ENCODE measurements at regions not wholly inside any gene's neighbourhood (a gene's known extent, or its start where the extent isn't known, plus 50 kb on each side); places are given as distances from the start of the nearest gene placed in this dataset.

DNA sequence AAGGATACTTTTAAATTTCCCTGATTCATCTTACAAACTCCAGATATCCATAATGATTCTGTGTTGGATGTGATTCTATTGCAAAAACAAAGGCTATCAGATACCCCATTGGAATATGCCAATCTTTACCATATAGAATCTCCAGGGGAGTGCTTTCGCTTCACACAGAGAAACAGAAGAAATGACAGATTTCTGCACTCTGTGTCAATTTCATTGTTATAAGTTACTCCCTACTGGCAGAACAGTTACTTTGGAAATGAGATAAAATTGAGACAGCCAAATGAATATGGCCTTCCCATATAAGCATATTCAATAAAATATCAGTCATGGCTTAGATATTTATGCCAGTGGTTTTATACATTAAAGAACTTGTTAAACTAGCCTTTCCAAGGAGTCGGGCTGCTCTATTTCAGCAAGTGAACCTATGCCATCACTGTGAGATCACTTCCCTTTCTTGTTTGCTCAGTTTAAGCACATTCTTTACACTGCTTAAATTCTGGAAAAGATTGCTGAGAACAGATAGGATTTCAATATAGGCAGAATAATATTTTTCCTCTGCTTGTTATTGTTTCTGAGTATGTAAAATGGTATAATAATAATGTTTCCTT lies 127.5 kb upstream of the ANXA10 start:
- no peak overlapping the region for H3K4me3 ChIP-seq (ENCODE audit: low read depth, low read length)
- TF ChIP-seq, protein P1, sequence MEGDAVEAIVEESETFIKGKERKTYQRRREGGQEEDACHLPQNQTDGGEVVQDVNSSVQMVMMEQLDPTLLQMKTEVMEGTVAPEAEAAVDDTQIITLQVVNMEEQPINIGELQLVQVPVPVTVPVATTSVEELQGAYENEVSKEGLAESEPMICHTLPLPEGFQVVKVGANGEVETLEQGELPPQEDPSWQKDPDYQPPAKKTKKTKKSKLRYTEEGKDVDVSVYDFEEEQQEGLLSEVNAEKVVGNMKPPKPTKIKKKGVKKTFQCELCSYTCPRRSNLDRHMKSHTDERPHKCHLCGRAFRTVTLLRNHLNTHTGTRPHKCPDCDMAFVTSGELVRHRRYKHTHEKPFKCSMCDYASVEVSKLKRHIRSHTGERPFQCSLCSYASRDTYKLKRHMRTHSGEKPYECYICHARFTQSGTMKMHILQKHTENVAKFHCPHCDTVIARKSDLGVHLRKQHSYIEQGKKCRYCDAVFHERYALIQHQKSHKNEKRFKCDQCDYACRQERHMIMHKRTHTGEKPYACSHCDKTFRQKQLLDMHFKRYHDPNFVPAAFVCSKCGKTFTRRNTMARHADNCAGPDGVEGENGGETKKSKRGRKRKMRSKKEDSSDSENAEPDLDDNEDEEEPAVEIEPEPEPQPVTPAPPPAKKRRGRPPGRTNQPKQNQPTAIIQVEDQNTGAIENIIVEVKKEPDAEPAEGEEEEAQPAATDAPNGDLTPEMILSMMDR (IDR thresholded peaks at IDR 0.05; ENCODE audit: low read depth, low read length, missing control alignments), result no peak
- no peak for DNase-seq (ENCODE audit: low read depth)
- in situ Hi-C loops (cut with HindIII; ENCODE audit: low sequenced_read_pairs), result no loop called here

DNA sequence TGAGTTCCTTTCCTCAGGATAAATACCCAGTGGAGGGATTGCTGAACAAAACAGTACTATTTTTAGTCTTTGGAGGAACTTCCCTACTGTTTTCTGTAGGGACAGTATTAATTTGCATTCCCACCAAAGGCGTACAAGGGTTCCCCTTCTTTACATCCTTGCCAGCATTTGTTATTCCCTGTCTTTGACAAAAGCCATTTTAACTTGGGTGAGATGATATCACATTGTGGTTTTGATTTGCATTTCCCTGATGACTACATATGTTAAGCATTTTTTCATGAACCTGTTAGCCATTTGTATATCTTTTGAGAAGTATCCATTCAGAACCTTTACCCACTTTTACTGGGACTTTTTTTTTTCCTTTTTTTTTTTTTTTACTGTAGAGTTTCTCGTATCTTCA lies 126.2 kb upstream of the ANXA10 start:
- TF ChIP-seq, protein P1 (IDR thresholded peaks at IDR 0.05; ENCODE audit: low read depth, low read length, missing control alignments), result no peak
- peak; percentile 61 for DNase-seq (ENCODE audit: low read depth)
- in situ Hi-C loops (cut with HindIII; ENCODE audit: low sequenced_read_pairs), result no loop called here
- no peak overlapping the region for H3K4me3 ChIP-seq (ENCODE audit: low read depth, low read length)

DNA sequence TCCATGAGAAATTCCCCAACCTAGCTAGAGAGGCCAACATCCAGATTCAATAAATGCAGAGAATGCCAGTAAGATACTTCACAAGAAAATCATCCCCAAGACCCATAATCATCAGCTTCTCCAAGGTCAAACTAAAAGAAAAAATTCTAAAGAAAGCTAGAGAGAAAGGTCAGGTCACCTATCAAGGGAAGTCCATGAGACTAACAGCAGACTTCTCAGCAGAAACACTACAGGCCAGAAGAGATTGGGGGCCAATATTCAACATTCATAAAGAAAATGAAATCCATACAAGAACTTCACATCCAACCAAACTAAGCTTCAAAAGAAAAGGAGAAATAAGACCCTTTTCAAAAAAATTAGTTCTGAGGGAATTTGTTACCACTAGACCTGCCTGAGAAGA lies 118.8 kb upstream of the ANXA10 start:
- DNase-seq (ENCODE audit: low read depth), result no peak
- no peak overlapping the region for H3K4me3 ChIP-seq (ENCODE audit: low read depth, low read length)
- TF ChIP-seq, protein P1 (IDR thresholded peaks at IDR 0.05; ENCODE audit: low read depth, low read length, missing control alignments), result no peak
- in situ Hi-C loops (cut with HindIII; ENCODE audit: low sequenced_read_pairs), result no loop called here

DNA sequence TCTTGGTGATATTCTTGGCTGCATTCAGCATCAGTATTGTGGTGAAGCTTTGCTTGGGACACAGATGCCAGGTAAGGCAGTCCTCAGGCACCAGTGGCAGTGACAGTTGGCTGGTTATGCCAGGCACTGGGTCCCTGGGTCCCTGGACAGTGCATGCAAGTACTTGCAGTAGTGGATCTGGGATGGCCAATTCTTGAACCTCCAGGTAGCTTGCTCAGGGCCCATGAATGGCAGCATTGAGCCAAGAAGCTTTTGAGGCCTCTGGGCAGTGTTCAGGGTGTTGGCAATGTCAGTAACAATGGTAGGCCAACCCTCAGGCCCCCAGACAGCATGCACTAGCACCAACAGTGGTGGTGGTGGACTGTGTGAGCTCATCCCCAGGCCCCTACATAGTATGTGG lies 106.8 kb upstream of the ANXA10 start:
- TF ChIP-seq, protein P1 (IDR thresholded peaks at IDR 0.05; ENCODE audit: low read depth, low read length, missing control alignments), result no peak
- in situ Hi-C loops (cut with HindIII; ENCODE audit: low sequenced_read_pairs), result no loop called here
- H3K4me3 ChIP-seq (ENCODE audit: low read depth, low read length), result no peak overlapping the region

DNA sequence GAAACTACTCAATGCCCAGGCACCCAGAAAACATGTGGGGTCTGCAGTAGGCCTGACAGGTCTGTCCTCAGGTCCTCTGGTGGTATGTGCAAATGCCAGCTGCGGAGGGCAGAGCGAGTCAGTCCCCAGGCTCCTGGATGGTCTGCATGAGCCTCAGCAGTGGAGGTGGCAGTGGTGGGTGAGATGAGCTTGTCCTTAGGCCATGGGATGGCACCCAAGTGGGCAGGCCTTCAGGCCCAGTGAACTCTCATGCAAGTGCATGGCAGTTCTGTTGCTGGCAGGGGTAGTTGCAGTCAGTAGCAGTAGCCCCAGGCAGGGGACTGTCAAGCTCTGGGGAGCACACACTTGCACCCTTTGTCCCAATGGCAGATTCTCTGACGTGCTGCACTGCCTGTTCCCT lies 106.3 kb upstream of the ANXA10 start:
- DNase-seq (ENCODE audit: low read depth), result no peak
- no peak overlapping the region for H3K4me3 ChIP-seq (ENCODE audit: low read depth, low read length)
- TF ChIP-seq, protein P1 (IDR thresholded peaks at IDR 0.05; ENCODE audit: low read depth, low read length, missing control alignments), result no peak
- in situ Hi-C loops (cut with HindIII; ENCODE audit: low sequenced_read_pairs), result no loop called here

More for the DNA sequence above, 106.8 kb upstream of the ANXA10 start:
- no peak for DNase-seq (ENCODE audit: low read depth)

DNA sequence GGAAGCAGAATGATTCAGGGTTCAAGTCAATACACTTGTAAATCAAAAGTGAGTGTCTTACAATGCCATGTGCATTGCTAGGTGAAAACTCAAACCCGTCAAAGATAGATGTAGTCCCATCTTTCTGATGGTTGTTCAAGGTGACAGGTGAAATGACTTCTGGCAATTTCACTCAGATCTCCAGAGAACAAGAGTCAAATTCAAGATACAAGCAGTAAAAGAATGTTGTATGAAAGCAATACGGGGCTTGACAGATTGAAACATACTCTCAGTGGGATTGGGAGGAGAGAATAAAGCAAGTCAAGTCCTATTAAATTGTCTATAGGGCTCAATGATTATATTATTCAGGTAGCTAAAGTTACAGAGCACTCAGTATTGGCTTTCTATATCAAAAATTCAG lies 105.1 kb upstream of the ANXA10 start:
- in situ Hi-C loops (cut with HindIII; ENCODE audit: low sequenced_read_pairs), result no loop called here
- H3K4me3 ChIP-seq (ENCODE audit: low read depth, low read length), result no peak overlapping the region
- TF ChIP-seq, protein P1 (IDR thresholded peaks at IDR 0.05; ENCODE audit: low read depth, low read length, missing control alignments), result no peak
- no peak for DNase-seq (ENCODE audit: low read depth)

All from astrocyte of the cerebellum (primary cell).